HCT116 (cell line): ENCODE measurements at regions not wholly inside any gene's neighbourhood (a gene's known extent, or its start where the extent isn't known, plus 50 kb on each side); places are given as distances from the start of the nearest gene placed in this dataset.

Source experiments
- ATAC-seq: fragments of 200-7000 bp; cut with Tn5 transposase; 2 replicates; pipeline ENCODE4 v1.9.1; 2020; ENCODE audit warnings: mild to moderate bottlenecking, moderate library complexity
- BruUV-seq: library from RNA; stranded (reverse); fragments of 400-500 nt; replicated peaks from 2 replicates; lab custom pipeline; 2021; lab: Mats Ljungman, UMichigan
- CTCF ChIA-PET: fragments of 300-600 bp; sonication (Branson Sonifier 250); formaldehyde crosslinking; loops from one replicate; lab custom pipeline; 2021; ENCODE audit warnings: antibody characterized with exemption; lab: Charles Lee
- POLR2A ChIA-PET: fragments of 300-600, 350-600 bp; sonication (Branson Sonifier 250); formaldehyde crosslinking; loops from one replicate; lab custom pipeline; 2021; ENCODE audit warnings: antibody characterized with exemption; lab: Charles Lee
- RAD21 ChIA-PET, 2 experiments: fragments of 300-600 bp; sonication (Branson Sonifier 250); formaldehyde crosslinking; loops; one replicate each; lab custom pipeline; 2023; ENCODE audit warnings: low total read pairs in 2 of 2; ENCODE audit not compliant: uncharacterized antibody in 2 of 2, unreplicated experiment in 2 of 2, low non-redundant PET in 1 of 2; lab: Charles Lee
- DNase-seq: peaks from one replicate; pipeline ENCODE4 v3.0.0-alpha.2; 2010; ENCODE audit warnings: low read depth, low spot score
- H2AFZ ChIP-seq: fragments of 200-600 bp; shearing (Covaris generic), sonication (generic); 2 replicates; pipeline ENCODE4 v1.6.1; 2017; ENCODE audit warnings: low read depth, mixed run types, mixed read lengths, antibody characterized with exemption, low read length; ENCODE audit not compliant: poor library complexity, severe bottlenecking
- H3K27ac ChIP-seq: 2 replicates; pipeline ENCODE4 v1.5.1; 2012; ENCODE audit warnings: low read depth, low read length
- H3K27me3 ChIP-seq: fragments of 200-600 bp; sonication (generic); 2 replicates; pipeline ENCODE4 v1.6.1; 2016; ENCODE audit warnings: mixed run types, low read length, mixed read lengths; ENCODE audit not compliant: insufficient read depth
- H3K36me3 ChIP-seq, 2 experiments: fragments of 200-500 bp in 1 of 2; fragments of 200-600 bp in 1 of 2; sonication (Bioruptor generic) in 1 of 2; sonication (generic) in 1 of 2; 2 replicates each; pipeline versions ENCODE4 v1.5.1 to v1.6.1; 2014 to 2016; ENCODE audit warnings: low read length in 2 of 2, inconsistent platforms in 1 of 2, mixed read lengths in 1 of 2, mixed run types in 1 of 2; ENCODE audit not compliant: insufficient read depth in 2 of 2, control insufficient read depth in 1 of 2
- H3K4me1 ChIP-seq, 2 experiments: fragments of 200-600 bp in 1 of 2; sonication (generic) in 1 of 2; 2 replicates each; pipeline versions ENCODE4 v1.5.1 to v1.6.1; 2012 to 2017; ENCODE audit warnings: low read length in 2 of 2, inconsistent platforms in 1 of 2, mild to moderate bottlenecking in 1 of 2, mixed read lengths in 1 of 2, mixed run types in 1 of 2, moderate library complexity in 1 of 2; ENCODE audit not compliant: insufficient read depth in 2 of 2, control insufficient read depth in 1 of 2
- H3K4me2 ChIP-seq: fragments of 200-600 bp; sonication (generic); 2 replicates; pipeline ENCODE4 v1.6.1; 2017; ENCODE audit warnings: mixed run types, low read length, mixed read lengths
- H3K4me3 ChIP-seq, 2 experiments: fragments of 200-600 bp in 1 of 2; sonication (generic) in 1 of 2; replicated peaks in 1 of 2; 2 replicates each; pipeline ENCODE4 v1.5.1; 2011 to 2016; ENCODE audit warnings: low read length in 2 of 2, control low read depth in 1 of 2, low read depth in 1 of 2, mild to moderate bottlenecking in 1 of 2, mixed read lengths in 1 of 2, mixed run types in 1 of 2
- H3K79me2 ChIP-seq: fragments of 200-600 bp; sonication (generic); 2 replicates; pipeline ENCODE4 v1.6.1; 2017; ENCODE audit warnings: mild to moderate bottlenecking, mixed run types, low read length, moderate library complexity, mixed read lengths; ENCODE audit not compliant: insufficient read depth
- H3K9ac ChIP-seq: fragments of 200-600 bp; sonication (generic); 2 replicates; pipeline ENCODE4 v1.6.1; 2016; ENCODE audit warnings: low read length, mixed read lengths
- H3K9me2 ChIP-seq: fragments of 200-600 bp; sonication (generic), shearing (Covaris generic); 2 replicates; pipeline ENCODE4 v1.6.1; 2017; ENCODE audit warnings: mixed run types, mild to moderate bottlenecking, moderate library complexity; ENCODE audit not compliant: insufficient read depth
- H3K9me3 ChIP-seq, 2 experiments: fragments of 200-500 bp in 1 of 2; fragments of 200-600 bp in 1 of 2; sonication (Bioruptor generic) in 1 of 2; sonication (generic) in 1 of 2; 2 replicates each; pipeline ENCODE4 v1.6.1; 2014 to 2017; ENCODE audit warnings: low read length in 2 of 2, mixed read lengths in 2 of 2, inconsistent platforms in 1 of 2, low read depth in 1 of 2, mild to moderate bottlenecking in 1 of 2, mixed run types in 1 of 2, moderate library complexity in 1 of 2; ENCODE audit not compliant: control insufficient read depth in 1 of 2, insufficient read depth in 1 of 2
- H4K20me1 ChIP-seq: fragments of 200-600 bp; sonication (generic), shearing (Covaris generic); 2 replicates; pipeline ENCODE4 v1.6.1; 2017; ENCODE audit warnings: mixed run types, mild to moderate bottlenecking, moderate library complexity; ENCODE audit not compliant: insufficient read depth
- EGR1 ChIP-seq: IDR thresholded peaks from 2 replicates; pipeline ENCODE4 v1.6.1; 2012; ENCODE audit warnings: low read depth
- ELF1 ChIP-seq: IDR thresholded peaks from 2 replicates; pipeline ENCODE4 v1.6.1; 2012; ENCODE audit warnings: low read depth, borderline replicate concordance
- EZH2 ChIP-seq: fragments of 200-600 bp; sonication (generic); IDR thresholded peaks from 2 replicates; pipeline ENCODE4 v1.6.1; 2017; ENCODE audit warnings: antibody characterized with exemption, mixed run types
- MAX ChIP-seq: IDR thresholded peaks from 2 replicates; pipeline ENCODE4 v1.6.1; 2012
- REST ChIP-seq: IDR thresholded peaks from 2 replicates; pipeline ENCODE4 v1.6.1; 2012; ENCODE audit warnings: low read depth
- SIN3A ChIP-seq: IDR thresholded peaks from 2 replicates; pipeline ENCODE4 v1.6.1; 2012; ENCODE audit warnings: low read depth
- SP1 ChIP-seq: IDR thresholded peaks from 2 replicates; pipeline ENCODE4 v1.6.1; 2012; ENCODE audit warnings: low read depth
- SRF ChIP-seq: IDR thresholded peaks from 2 replicates; pipeline ENCODE4 v1.6.1; 2012; ENCODE audit warnings: low read depth
- TCF7L2 ChIP-seq: IDR thresholded peaks from 2 replicates; pipeline ENCODE4 v1.7.0; 2011; ENCODE audit warnings: borderline replicate concordance, inconsistent platforms; ENCODE audit not compliant: insufficient read depth, insufficient read length; ENCODE audit errors: extremely low read depth
- ZFX ChIP-seq: fragments of 450-650 bp; IDR thresholded peaks from 2 replicates; pipeline ENCODE4 v1.6.1; 2017
- ZNF274 ChIP-seq: fragments of 200-500 bp; sonication (Bioruptor generic); IDR thresholded peaks from 2 replicates; pipeline ENCODE4 v1.6.1; 2014; ENCODE audit warnings: mild to moderate bottlenecking, low read depth, low read length, inconsistent platforms
- intact Hi-C: fragments of 100-400 bp; cut with micrococcal nuclease; formaldehyde crosslinking; loops from 2 replicates; pipeline ENCODE4 v1.10.0; 2022

- TF ChIP-seq ELF1 (no peak), TCF7L2 (no peak), EGR1 (no peak), EZH2 (no peak), REST (no peak), SP1 (no peak), ZNF274 (no peak), ZFX (no peak), SRF (no peak), MAX (no peak), SIN3A (no peak)
- H2AFZ ChIP-seq = no peak overlapping the region
- no peak overlapping the region for H3K4me2 ChIP-seq
- no peak overlapping the region for H3K9ac ChIP-seq
- ChIA-PET RAD21 (no interaction called here), POLR2A (no interaction called here), CTCF (interaction anchor here (1.6 kb wide), 1 partner anchor 12 kb away, joined by 3 read pairs; no protein-coding TSS in a partner anchor)
- no peaks in the 10 kb centered on the region for H3K36me3 ChIP-seq
- H3K4me3 ChIP-seq = no peak overlapping the region
- H3K27ac ChIP-seq = no peak overlapping the region
- no peak for ATAC-seq
- H3K9me2 ChIP-seq = no peaks in the 10 kb centered on the region
- no peaks in the 10 kb centered on the region for H3K79me2 ChIP-seq
- H4K20me1 ChIP-seq = no peaks in the 10 kb centered on the region
- H3K27me3 ChIP-seq = no peaks in the 10 kb centered on the region
- no TSS peak for BruUV-seq
- DNase-seq = no peak
- intact Hi-C loops = no loop called here
- H3K9me3 ChIP-seq = no peaks in the 10 kb centered on the region
- H3K4me1 ChIP-seq = peaks cover 0 to 4% of the 10 kb centered on the region in 2 experiments; a peak in 1 of 4 replicates
Observed at GRCh38 chr7:115632636-115633035, 397.9 kb downstream of the TFEC start.
